ENCODE measurements at regions not wholly inside any gene's neighbourhood (a gene's known extent, or its start where the extent isn't known, plus 50 kb on each side); places are given as distances from the start of the nearest gene placed in this dataset.
"Not testable (repeated sequence)": the region's sequence is repeated elsewhere in the genome, so short reads cannot be mapped to it uniquely, and the experiment has no call there.

- DNase-seq: no peak
Measured at GRCh38 chr5:161030229-161030628, 178.2 kb upstream of the ATP10B start.

- DNase-seq: no peak
Measured at GRCh38 chr5:161027763-161028162, 175.8 kb upstream of the ATP10B start.

GRCh38 chr5:161023551-161023950 lies 171.5 kb upstream of the ATP10B start:
- DNase-seq: no peak

GRCh38 chr5:161022151-161022550 lies 170.1 kb upstream of the ATP10B start:
- no peak for DNase-seq

- DNase-seq: no peak
Measured at GRCh38 chr5:161009817-161010216, 157.8 kb upstream of the ATP10B start.

- no peak for DNase-seq
Measured at GRCh38 chr5:161009194-161009593, 157.2 kb upstream of the ATP10B start.

GRCh38 chr5:161007879-161008278 lies 155.9 kb upstream of the ATP10B start:
- no peak for DNase-seq

- no peak for DNase-seq
Measured at GRCh38 chr5:161002571-161003074, 150.6 kb upstream of the ATP10B start.

- DNase-seq: no peak
Measured at GRCh38 chr5:161001604-161002003, 149.6 kb upstream of the ATP10B start.

- DNase-seq: not testable (repeated sequence)
Measured at GRCh38 chr5:161001142-161001541, 149.1 kb upstream of the ATP10B start.

GRCh38 chr5:160991205-160991604 lies 139.2 kb upstream of the ATP10B start:
- DNase-seq: no peak

- DNase-seq: no peak
Measured at GRCh38 chr5:160979385-160979784, 127.4 kb upstream of the ATP10B start.

- DNase-seq: no peak
Measured at GRCh38 chr5:160978944-160979343, 126.9 kb upstream of the ATP10B start.

GRCh38 chr5:160976181-160976580 lies 124.2 kb upstream of the ATP10B start:
- DNase-seq: no peak

- peak; percentile 1 for DNase-seq
Measured at GRCh38 chr5:160970605-160971191, 118.7 kb upstream of the ATP10B start.

GRCh38 chr5:160969645-160970044 lies 117.6 kb upstream of the ATP10B start:
- DNase-seq: no peak

- no peak for DNase-seq
Measured at GRCh38 chr5:160968480-160968879, 116.5 kb upstream of the ATP10B start.

- DNase-seq: no peak
Measured at GRCh38 chr5:160966921-160967320, 114.9 kb upstream of the ATP10B start.

- no peak for DNase-seq
Measured at GRCh38 chr5:160961761-160962160, 109.8 kb upstream of the ATP10B start.

- DNase-seq: no peak
Measured at GRCh38 chr5:160961038-160961437, 109.0 kb upstream of the ATP10B start.

GRCh38 chr5:160960592-160960991 lies 108.6 kb upstream of the ATP10B start:
- DNase-seq: no peak

GRCh38 chr5:160959804-160960203 lies 107.8 kb upstream of the ATP10B start:
- DNase-seq: no peak

GRCh38 chr5:160957312-160957861 lies 105.4 kb upstream of the ATP10B start:
- no peak for DNase-seq

- no peak for DNase-seq
Measured at GRCh38 chr5:160956051-160956450, 104.0 kb upstream of the ATP10B start.

GRCh38 chr5:160950311-160950710 lies 98.3 kb upstream of the ATP10B start:
- no peak for DNase-seq
